Heart right ventricle (tissue), 16 donors: ENCODE measurements at regions not wholly inside any gene's neighbourhood (a gene's known extent, or its start where the extent isn't known, plus 50 kb on each side); places are given as distances from the start of the nearest gene placed in this dataset.
"Not testable (repeated sequence)": the region's sequence is repeated elsewhere in the genome, so short reads cannot be mapped to it uniquely, and the experiment has no call there.

Experiments
- ATAC-seq, 8 donors: fragments of 200-7000 bp; cut with Tn5 transposase; one replicate each; pipeline ENCODE4 v1.9.1; 2020; ENCODE audit warnings: mild to moderate bottlenecking in 8 of 8, moderate library complexity in 8 of 8, moderate number of reproducible peaks in 1 of 8
- DNase-seq, 2 donors: peaks; one replicate each; pipeline ENCODE4 v3.0.0-alpha.2; 2020
- H3K27ac ChIP-seq, 10 donors: fragments of 200-600 bp; sonication (generic) in 2 of 10; one replicate each; pipeline versions ENCODE4 v1.5.0 to v1.8.0; 2020 to 2022; ENCODE audit warnings: mild to moderate bottlenecking in 3 of 10
- H3K27me3 ChIP-seq, 7 donors: fragments of 200-600 bp; one replicate each; pipeline ENCODE4 v1.8.0; 2021 to 2022; ENCODE audit warnings: mild to moderate bottlenecking in 2 of 7
- H3K36me3 ChIP-seq, 9 donors: fragments of 200-600 bp; sonication (generic) in 1 of 9; one replicate each; pipeline versions ENCODE4 v1.5.0 to v1.8.0; 2020 to 2022; ENCODE audit warnings: mild to moderate bottlenecking in 2 of 9
- H3K4me1 ChIP-seq, 9 donors: fragments of 200-600 bp; sonication (generic) in 1 of 9; one replicate each; pipeline versions ENCODE4 v1.5.0 to v1.8.0; 2020 to 2022; ENCODE audit warnings: mild to moderate bottlenecking in 4 of 9
- H3K4me3 ChIP-seq, 10 donors: fragments of 200-600 bp; sonication (generic) in 2 of 10; one replicate each; pipeline versions ENCODE4 v1.5.0 to v1.8.0; 2020 to 2022; ENCODE audit warnings: mild to moderate bottlenecking in 7 of 10, moderate library complexity in 2 of 10
- H3K9me3 ChIP-seq, 11 donors: fragments of 200-600 bp in 10 of 11; sonication (generic) in 2 of 11; one replicate each; pipeline versions ENCODE4 v1.5.0 to v1.8.0; 2013 to 2022; ENCODE audit warnings: mild to moderate bottlenecking in 2 of 11, control low read depth in 1 of 11, moderate library complexity in 1 of 11
- CTCF ChIP-seq, 9 donors: fragments of 200-600 bp; sonication (generic) in 2 of 9; IDR thresholded peaks; one replicate each; pipeline versions ENCODE4 v1.5.0 to v1.8.0; 2021 to 2022; ENCODE audit warnings: antibody characterized with exemption in 9 of 9, mild to moderate bottlenecking in 5 of 9, moderate library complexity in 1 of 9
- WGBS, 2 donors: extraction: QIAGEN DNeasy Blood & Tissue Kit; methylation state at CpG; one replicate each; pipeline ENCODE4 v1.1.7; 2013; ENCODE audit warnings: inconsistent platforms in 1 of 2; 5-methylcytosine and 5-hydroxymethylcytosine counted together
- intact Hi-C, 10 donors: fragments of 100-400 bp; cut with DNase I; formaldehyde crosslinking; loops; one replicate each; pipeline versions ENCODE4 v1.11.1 to v1.14.2; 2022
- donor health status: Arrhythmogenic right ventricular cardiomyopathy.
- donor health status: ischemic (EF 13 %, LVEDD 7.1; RV severe dilation, severe dysfunction).
- donor health status: healthy with polysubstance abuse.
- donor health status: DM: no; HTN: yes; CAD: no.
- donor health status: DM: no; HTN: no; CAD: no.
- donor health status: ischemic (EF 25% LVEDD 6.9; RV normal size, moderate dysfunction).
- donor health status: ischemic (EF 25% LVEDD 5.7; RV mildly dilated, moderate dysfunction).
- donor health status: healthy.
- donor health status: DM: yes; HTN: yes; CAD: no.
- donor health status: Ischemic cardiomyopathy.
- donor health status: ischemic (EF 35%, LVEDD 5.7; RV mildly dilated, moderate dysfunction).
- donor health status: nonischemic (EF 11% LVEDD 7.7; RV severe dilation, severe dysfunction).
- donor health status: DM: yes; HTN: yes; CAD: no.
- donor health status: PGD.
- donor health status: ischemic (EF 29% LVEDD 5.4; RV normal size, mild dysfunction).
- donor health status: nonischemic (EF 23%, LVEDD 6.1; RV moderate dilation, normal function).

GRCh38 chr4:100872811-100873210 is 355.0 kb upstream of the EMCN start:
- Histone ChIP-seq H3K27ac (no peak overlapping the region), H3K27me3 (no peaks in the 10 kb centered on the region), H3K4me1 (no peaks in the 10 kb centered on the region), H3K36me3 (no peaks in the 10 kb centered on the region), H3K4me3 (no peak overlapping the region), H3K9me3 (no peaks in the 10 kb centered on the region)
- TF ChIP-seq CTCF (IDR thresholded peaks at IDR 0.05): no peak
- intact Hi-C loops: no loop called here
- DNase-seq (no peak), ATAC-seq (no peak)
- WGBS, 2 donors: 90 to 94% methylated on average over 3 of the region's 3 CpGs

GRCh38 chr4:100870940-100871772 is 353.3 kb upstream of the EMCN start:
- ATAC-seq: no peak
- Histone ChIP-seq H3K27me3 (no peaks in the 10 kb centered on the region), H3K27ac (no peak overlapping the region), H3K9me3 (peaks cover 0 to 11% (median 0%) of the 10 kb centered on the region in 11 donors), H3K36me3 (no peaks in the 10 kb centered on the region), H3K4me3 (no peak overlapping the region), H3K4me1 (no peaks in the 10 kb centered on the region)
- intact Hi-C loops: no loop called here
- no peak for DNase-seq
- 97 to 98% methylated on average over 8 of the region's 8 CpGs for WGBS, 2 donors
- TF ChIP-seq CTCF (IDR thresholded peaks at IDR 0.05): no peak

DNA sequence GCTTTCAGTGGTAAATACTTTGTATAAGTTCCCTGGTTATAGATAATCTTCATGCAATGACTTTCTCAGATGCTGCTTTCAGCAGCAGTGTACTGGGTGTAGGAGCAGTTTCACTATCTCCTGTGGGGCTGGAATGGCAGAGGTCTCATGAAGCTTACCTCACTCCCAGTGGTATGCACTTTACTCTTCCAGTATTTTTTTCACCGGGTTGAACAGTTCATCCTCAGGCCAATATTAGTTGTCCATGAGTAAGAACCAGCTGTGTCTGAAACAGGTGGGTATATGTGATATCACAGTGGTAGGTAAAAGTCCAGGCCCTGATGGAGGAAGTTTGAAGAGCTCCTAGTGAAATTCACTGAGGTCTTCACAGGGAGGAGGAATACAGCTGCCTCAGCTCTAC is 351.5 kb upstream of the EMCN start:
- no peak for ATAC-seq

DNA sequence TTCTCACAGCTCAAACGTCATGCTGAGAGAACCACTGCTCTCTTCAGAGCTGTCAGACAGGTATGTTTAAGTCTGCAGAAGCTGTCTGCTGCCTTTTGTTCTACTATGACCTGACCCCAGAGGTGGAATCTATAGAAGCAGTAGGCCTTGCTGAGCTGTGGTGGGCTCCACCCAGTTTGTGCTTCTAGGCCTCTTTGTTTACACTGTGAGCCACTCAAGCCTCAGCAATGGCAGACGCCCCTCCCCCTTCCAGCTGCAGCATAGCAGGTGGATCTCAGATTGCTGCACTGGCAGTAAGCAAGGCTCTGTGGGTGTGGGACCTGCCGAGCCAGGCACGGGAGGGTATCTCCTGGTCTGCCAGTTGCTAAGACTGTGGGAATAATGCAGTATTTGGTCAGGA is 350.5 kb upstream of the EMCN start:
- intact Hi-C loops, H3K4me3 ChIP-seq, DNase-seq, H3K36me3 ChIP-seq, H3K27me3 ChIP-seq, H3K27ac ChIP-seq, H3K4me1 ChIP-seq, ATAC-seq: not testable (repeated sequence)
- peaks cover 0 to 33% (median 3%) of the 10 kb centered on the region in 11 donors for H3K9me3 ChIP-seq
- WGBS, 2 donors: 66 to 69% methylated on average over 4 of the region's 4 CpGs

More for the DNA sequence above, 351.5 kb upstream of the EMCN start:
- Histone ChIP-seq H3K27ac (no peak overlapping the region), H3K9me3 (peaks cover 0 to 24% (median 0%) of the 10 kb centered on the region in 11 donors), H3K36me3 (no peaks in the 10 kb centered on the region), H3K4me1 (no peaks in the 10 kb centered on the region), H3K27me3 (no peaks in the 10 kb centered on the region), H3K4me3 (no peak overlapping the region)
- DNase-seq: no peak
- 78 to 81% methylated on average over 1 of the region's 1 CpG for WGBS, 2 donors
- TF ChIP-seq CTCF (IDR thresholded peaks at IDR 0.05): no peak
- intact Hi-C loops: no loop called here

DNA sequence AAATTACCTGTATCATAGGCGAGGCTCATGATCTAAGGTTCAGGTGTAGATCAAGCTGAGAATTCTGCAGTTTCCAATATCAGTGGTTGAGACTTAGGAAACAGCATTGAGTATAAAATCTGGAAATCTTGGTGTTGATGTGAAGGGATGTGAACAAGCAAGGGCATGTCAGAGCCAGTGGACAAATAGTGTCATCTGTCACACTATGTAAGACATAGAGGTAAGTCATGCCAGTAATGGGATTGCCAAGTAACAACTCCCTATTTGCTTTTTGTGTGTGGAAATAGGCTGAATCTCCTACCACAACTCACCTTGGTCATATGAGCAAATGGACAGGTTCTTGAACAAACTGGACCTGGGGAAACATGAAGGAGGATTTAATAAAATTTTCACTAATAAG is 334.5 kb upstream of the EMCN start:
- ATAC-seq: no peak

More for the DNA sequence above, 334.5 kb upstream of the EMCN start:
- Histone ChIP-seq H3K36me3 (no peaks in the 10 kb centered on the region), H3K27ac (no peak overlapping the region), H3K9me3 (no peaks in the 10 kb centered on the region), H3K27me3 (no peaks in the 10 kb centered on the region), H3K4me3 (no peak overlapping the region), H3K4me1 (no peaks in the 10 kb centered on the region)
- intact Hi-C loops: no loop called here
- TF ChIP-seq CTCF (IDR thresholded peaks at IDR 0.05): no peak
- DNase-seq: no peak
- 94% methylated on average over 1 of the region's 1 CpG for WGBS, 2 donors
